GM21529 (cell line): ENCODE measurements at regions not wholly inside any gene's neighbourhood (a gene's known extent, or its start where the extent isn't known, plus 50 kb on each side); places are given as distances from the start of the nearest gene placed in this dataset.
"Not testable (repeated sequence)": the region's sequence is repeated elsewhere in the genome, so short reads cannot be mapped to it uniquely, and the experiment has no call there.

Source experiments
- ATAC-seq: cut with Tn5 transposase; IDR thresholded peaks from one replicate; pipeline ENCODE4 v1.9.1; 2021; ENCODE audit not compliant: unreplicated experiment

GRCh38 chr15:96792216-96792615 is 461.7 kb downstream of the NR2F2 start:
- no peak for ATAC-seq

- ATAC-seq, result no peak
Observed at GRCh38 chr15:96796841-96797240, 466.3 kb downstream of the NR2F2 start.

- ATAC-seq, result no peak
Observed at GRCh38 chr15:96801576-96802150, 471.2 kb downstream of the NR2F2 start.

GRCh38 chr15:96802611-96803255 is 472.2 kb downstream of the NR2F2 start:
- no peak for ATAC-seq

GRCh38 chr15:96804754-96805153 is 474.3 kb downstream of the NR2F2 start:
- no peak for ATAC-seq

GRCh38 chr15:96807361-96807760 is 476.9 kb downstream of the NR2F2 start:
- no peak for ATAC-seq

GRCh38 chr15:96817900-96818299 is 487.4 kb downstream of the NR2F2 start:
- ATAC-seq, result no peak

GRCh38 chr15:96818861-96819260 is 488.4 kb downstream of the NR2F2 start:
- no peak for ATAC-seq

GRCh38 chr15:96827981-96828380 is 497.5 kb downstream of the NR2F2 start:
- ATAC-seq, result no peak

- no peak for ATAC-seq
Observed at GRCh38 chr15:96837241-96837970, 506.9 kb downstream of the NR2F2 start.

- no peak for ATAC-seq
Observed at GRCh38 chr15:96838081-96838480, 507.6 kb downstream of the NR2F2 start.

GRCh38 chr15:96849271-96849900 is 518.9 kb downstream of the NR2F2 start:
- no peak for ATAC-seq

- ATAC-seq, result no peak
Observed at GRCh38 chr15:96851613-96852012, 521.1 kb downstream of the NR2F2 start.

GRCh38 chr15:96858694-96859093 is 528.2 kb downstream of the NR2F2 start:
- ATAC-seq, result no peak

GRCh38 chr15:96860741-96861140 is 530.2 kb downstream of the NR2F2 start:
- ATAC-seq, result no peak

GRCh38 chr15:96867992-96868391 is 537.5 kb downstream of the NR2F2 start:
- no peak for ATAC-seq

- ATAC-seq, result no peak
Observed at GRCh38 chr15:96869122-96869521, 538.6 kb downstream of the NR2F2 start.

- ATAC-seq, result no peak
Observed at GRCh38 chr15:96869790-96870189, 539.3 kb downstream of the NR2F2 start.

- ATAC-seq, result no peak
Observed at GRCh38 chr15:96870580-96870979, 540.1 kb downstream of the NR2F2 start.

GRCh38 chr15:96877442-96877841 is 546.9 kb downstream of the NR2F2 start:
- not testable (repeated sequence) for ATAC-seq

- ATAC-seq, result no peak
Observed at GRCh38 chr15:96878129-96878528, 547.6 kb downstream of the NR2F2 start.
